Stomach (tissue), 8 donors: ENCODE measurements at regions not wholly inside any gene's neighbourhood (a gene's known extent, or its start where the extent isn't known, plus 50 kb on each side); places are given as distances from the start of the nearest gene placed in this dataset.
"Not testable (repeated sequence)": the region's sequence is repeated elsewhere in the genome, so short reads cannot be mapped to it uniquely, and the experiment has no call there.

ENCODE experiments used
- DNase-seq, 2 donors: peaks; one replicate each; pipeline versions ENCODE4 v3.0.0 to v3.0.0-alpha.2; 2013 to 2019
- H3K27ac ChIP-seq, 5 donors: fragments of 200-600 bp in 4 of 5; sonication (generic) in 4 of 5; one replicate each; pipeline ENCODE4 v1.5.1; 2013 to 2019; ENCODE audit warnings: mild to moderate bottlenecking in 1 of 5, moderate library complexity in 1 of 5
- H3K27me3 ChIP-seq, 3 donors: fragments of 200-600 bp; sonication (generic); one replicate each; pipeline ENCODE4 v1.5.1; 2017 to 2019; ENCODE audit warnings: mixed run types in 1 of 3
- H3K36me3 ChIP-seq, 4 donors: fragments of 200-600 bp; sonication (generic); 1 replicate in 3 of 4; 2 replicates in 1 of 4; pipeline ENCODE4 v1.5.1; 2016 to 2019
- H3K4me1 ChIP-seq, 4 donors: fragments of 200-600 bp; sonication (generic); one replicate each; pipeline ENCODE4 v1.5.1; 2016 to 2019
- H3K4me3 ChIP-seq, 4 donors: fragments of 200-600 bp; sonication (generic) in 3 of 4; one replicate each; pipeline ENCODE4 v1.5.1; 2016 to 2019; ENCODE audit warnings: mild to moderate bottlenecking in 1 of 4
- H3K9me3 ChIP-seq, 4 donors: fragments of 200-600 bp; sonication (generic); one replicate each; pipeline ENCODE4 v1.5.1; 2016 to 2019
- EP300 ChIP-seq: sonication (generic); formaldehyde crosslinking; IDR thresholded peaks from one replicate; pipeline ENCODE4 v1.6.1; 2017; ENCODE audit warnings: antibody characterized with exemption
- POLR2A ChIP-seq, 4 donors: fragments of 450-650 bp; IDR thresholded peaks; one replicate each; pipeline ENCODE4 v1.6.1; 2016; ENCODE audit warnings: antibody characterized with exemption in 4 of 4, control low read depth in 2 of 4, mild to moderate bottlenecking in 1 of 4, moderate library complexity in 1 of 4
- POLR2AphosphoS5 ChIP-seq, 3 donors: sonication (generic); formaldehyde crosslinking; IDR thresholded peaks; one replicate each; pipeline ENCODE4 v1.6.1; 2016; ENCODE audit warnings: antibody characterized with exemption in 3 of 3
- WGBS, 5 donors: extraction: QIAGEN DNeasy Blood & Tissue Kit in 3 of 5; methylation state at CpG; one replicate each; pipeline versions ENCODE4 v1.1.5 to v1.1.7; 2013 to 2018; 5-methylcytosine and 5-hydroxymethylcytosine counted together
- intact Hi-C: fragments of 100-400 bp; cut with DNase I; formaldehyde crosslinking; loops from one replicate; pipeline ENCODE4 v1.15.1; 2023; ENCODE audit warnings: low total_unique reads
- TF ChIP-seq, protein P1 (sequence below), 7 experiments: fragments of 450-650 bp in 4 of 7; fragments of 200-600 bp in 3 of 7; sonication (generic) in 3 of 7; IDR thresholded peaks; one replicate each; pipeline ENCODE4 v1.5.1; 2016 to 2019; ENCODE audit warnings: antibody characterized with exemption in 7 of 7, control low read depth in 2 of 7, mild to moderate bottlenecking in 1 of 7
- donor health status: healthy with polysubstance abuse.
- donor health status: Bipolar disorder and iron deficiency.
- donor health status: healthy.

DNA sequence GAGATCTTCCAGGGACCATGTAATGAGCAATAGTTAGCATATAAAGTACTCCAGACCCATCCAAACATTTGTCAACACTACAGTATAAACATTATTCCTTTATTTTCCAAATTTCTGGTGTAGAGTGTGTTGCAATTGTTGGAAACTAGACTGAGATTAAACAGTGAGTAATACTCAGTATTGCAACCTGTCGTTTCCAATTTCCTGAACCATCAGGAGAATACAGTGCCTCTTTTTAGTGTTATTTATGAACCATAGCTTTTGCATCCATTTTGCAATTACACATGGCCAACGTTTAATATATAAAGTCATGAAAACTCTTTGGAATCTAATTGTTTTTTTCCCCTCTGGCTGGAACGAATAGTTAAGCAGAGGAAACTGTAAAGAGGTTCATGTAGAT lies 58.3 kb upstream of the DHRSX start:
- no peak for DNase-seq
- H3K4me3 ChIP-seq = no peak overlapping the region
- H3K27ac ChIP-seq = no peak overlapping the region
- WGBS, 5 donors = 51 to 65% (median 62%) methylated on average over 3 of the region's 3 CpGs
- TF ChIP-seq EP300 = no peak
- TF ChIP-seq POLR2AphosphoS5 (IDR thresholded peaks at IDR 0.05) = no peak
- TF ChIP-seq, protein P1, sequence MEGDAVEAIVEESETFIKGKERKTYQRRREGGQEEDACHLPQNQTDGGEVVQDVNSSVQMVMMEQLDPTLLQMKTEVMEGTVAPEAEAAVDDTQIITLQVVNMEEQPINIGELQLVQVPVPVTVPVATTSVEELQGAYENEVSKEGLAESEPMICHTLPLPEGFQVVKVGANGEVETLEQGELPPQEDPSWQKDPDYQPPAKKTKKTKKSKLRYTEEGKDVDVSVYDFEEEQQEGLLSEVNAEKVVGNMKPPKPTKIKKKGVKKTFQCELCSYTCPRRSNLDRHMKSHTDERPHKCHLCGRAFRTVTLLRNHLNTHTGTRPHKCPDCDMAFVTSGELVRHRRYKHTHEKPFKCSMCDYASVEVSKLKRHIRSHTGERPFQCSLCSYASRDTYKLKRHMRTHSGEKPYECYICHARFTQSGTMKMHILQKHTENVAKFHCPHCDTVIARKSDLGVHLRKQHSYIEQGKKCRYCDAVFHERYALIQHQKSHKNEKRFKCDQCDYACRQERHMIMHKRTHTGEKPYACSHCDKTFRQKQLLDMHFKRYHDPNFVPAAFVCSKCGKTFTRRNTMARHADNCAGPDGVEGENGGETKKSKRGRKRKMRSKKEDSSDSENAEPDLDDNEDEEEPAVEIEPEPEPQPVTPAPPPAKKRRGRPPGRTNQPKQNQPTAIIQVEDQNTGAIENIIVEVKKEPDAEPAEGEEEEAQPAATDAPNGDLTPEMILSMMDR (IDR thresholded peaks at IDR 0.05) = no peak
- TF ChIP-seq POLR2A (IDR thresholded peaks at IDR 0.05) = no peak
- H3K4me1 ChIP-seq = no peaks in the 10 kb centered on the region
- no peaks in the 10 kb centered on the region for H3K9me3 ChIP-seq
- H3K36me3 ChIP-seq = no peaks in the 10 kb centered on the region
- intact Hi-C loops = no loop called here
- H3K27me3 ChIP-seq = peaks cover 0 to 7% (median 0%) of the 10 kb centered on the region in 3 donors

DNA sequence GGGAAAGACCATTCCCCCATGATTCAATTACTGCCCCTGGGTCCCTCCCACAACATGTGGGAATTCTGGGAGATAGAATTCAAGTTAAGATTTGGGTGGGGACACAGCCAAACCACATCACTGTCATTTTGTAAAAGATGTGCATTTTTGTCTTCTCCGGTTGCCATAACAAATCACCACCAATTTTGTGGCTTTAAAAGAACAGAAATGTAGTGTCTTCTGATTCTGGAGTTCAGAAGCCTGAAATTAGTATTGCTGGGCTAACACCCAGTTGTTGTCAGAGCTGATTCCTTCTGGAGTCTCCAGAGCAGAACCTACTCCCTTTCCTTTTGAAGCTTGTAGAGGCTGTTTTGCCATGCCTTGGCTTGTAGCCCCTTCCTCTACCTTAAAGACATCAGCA lies 54.1 kb upstream of the DHRSX start:
- H3K4me1 ChIP-seq = no peaks in the 10 kb centered on the region
- H3K27ac ChIP-seq = no peak overlapping the region
- no peaks in the 10 kb centered on the region for H3K9me3 ChIP-seq
- no peak overlapping the region for H3K4me3 ChIP-seq
- 93 to 100% (median 96%) methylated on average over 1 of the region's 1 CpG for WGBS, 5 donors
- no peaks in the 10 kb centered on the region for H3K36me3 ChIP-seq
- intact Hi-C loops = no loop called here
- peaks cover 0 to 11% (median 0%) of the 10 kb centered on the region in 3 donors for H3K27me3 ChIP-seq
- TF ChIP-seq POLR2A (IDR thresholded peaks at IDR 0.05) (no peak), POLR2AphosphoS5 (IDR thresholded peaks at IDR 0.05) (no peak), EP300 (no peak)
- TF ChIP-seq, protein P1 (IDR thresholded peaks at IDR 0.05) = no peak
- no peak for DNase-seq

DNA sequence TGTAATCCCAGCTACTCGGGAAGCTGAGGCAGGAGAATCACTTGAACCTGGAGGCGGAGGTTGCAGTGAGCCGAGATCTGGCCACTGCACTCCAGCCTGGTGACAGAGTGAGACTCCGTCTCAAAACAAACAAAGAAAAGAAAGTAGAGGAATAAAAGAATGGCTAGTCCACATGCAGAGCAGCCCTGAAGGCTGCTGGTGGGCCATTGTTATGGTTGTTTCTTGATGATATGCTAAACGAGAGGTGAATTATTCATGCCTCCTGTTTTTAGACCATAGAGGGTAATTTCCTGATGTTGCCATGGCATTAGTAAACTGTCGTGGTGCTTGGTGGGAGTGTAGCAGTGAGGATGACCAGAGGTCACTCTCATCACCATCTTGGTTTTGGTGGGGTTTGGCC lies 53.3 kb upstream of the DHRSX start:
- 73 to 83% (median 75%) methylated on average over 6 of the region's 6 CpGs for WGBS, 5 donors
- H3K27me3 ChIP-seq = peaks cover 0 to 11% (median 0%) of the 10 kb centered on the region in 3 donors
- H3K27ac ChIP-seq, intact Hi-C loops, DNase-seq, H3K4me1 ChIP-seq, H3K4me3 ChIP-seq, H3K36me3 ChIP-seq, H3K9me3 ChIP-seq: not testable (repeated sequence)

DNA sequence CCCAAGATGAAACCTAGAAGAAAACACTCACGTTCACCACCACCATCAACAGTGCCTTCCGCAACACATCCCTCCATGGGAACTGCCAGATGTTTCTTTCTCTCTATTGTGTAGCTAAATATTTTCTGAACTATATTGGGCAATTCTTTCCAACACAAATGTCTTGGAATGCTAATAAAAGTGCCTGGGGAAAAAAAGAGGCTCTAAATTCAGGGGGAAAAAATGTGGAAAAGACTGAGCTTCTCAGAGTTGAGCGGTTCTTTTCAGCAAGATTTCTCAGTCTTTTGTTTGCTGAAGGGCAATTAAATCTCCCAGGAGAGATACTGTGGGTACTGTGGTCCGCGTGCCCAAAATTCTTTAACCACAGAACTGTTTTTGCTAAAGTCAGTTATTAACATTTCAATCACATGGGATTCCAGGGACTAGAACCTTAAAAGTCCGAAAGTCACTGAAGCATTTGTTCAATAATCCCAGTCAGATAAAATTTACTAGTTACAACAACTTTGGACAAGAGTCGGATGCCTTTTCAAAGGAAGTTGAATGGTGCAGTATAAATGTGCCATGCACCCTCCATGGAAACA lies 51.9 kb upstream of the DHRSX start:
- H3K27ac ChIP-seq = no peak overlapping the region
- H3K9me3 ChIP-seq = no peaks in the 10 kb centered on the region
- DNase-seq = no peak
- no peak overlapping the region for H3K4me3 ChIP-seq
- no peak for TF ChIP-seq POLR2A (IDR thresholded peaks at IDR 0.05)
- no peak for TF ChIP-seq POLR2AphosphoS5 (IDR thresholded peaks at IDR 0.05)
- TF ChIP-seq, protein P1 (IDR thresholded peaks at IDR 0.05) = no peak
- TF ChIP-seq EP300 = no peak
- H3K4me1 ChIP-seq = no peaks in the 10 kb centered on the region
- 47 to 63% (median 54%) methylated on average over 7 of the region's 7 CpGs for WGBS, 5 donors
- intact Hi-C loops = no loop called here
- H3K36me3 ChIP-seq = no peaks in the 10 kb centered on the region
- peaks cover 0 to 11% (median 0%) of the 10 kb centered on the region in 3 donors for H3K27me3 ChIP-seq

DNA sequence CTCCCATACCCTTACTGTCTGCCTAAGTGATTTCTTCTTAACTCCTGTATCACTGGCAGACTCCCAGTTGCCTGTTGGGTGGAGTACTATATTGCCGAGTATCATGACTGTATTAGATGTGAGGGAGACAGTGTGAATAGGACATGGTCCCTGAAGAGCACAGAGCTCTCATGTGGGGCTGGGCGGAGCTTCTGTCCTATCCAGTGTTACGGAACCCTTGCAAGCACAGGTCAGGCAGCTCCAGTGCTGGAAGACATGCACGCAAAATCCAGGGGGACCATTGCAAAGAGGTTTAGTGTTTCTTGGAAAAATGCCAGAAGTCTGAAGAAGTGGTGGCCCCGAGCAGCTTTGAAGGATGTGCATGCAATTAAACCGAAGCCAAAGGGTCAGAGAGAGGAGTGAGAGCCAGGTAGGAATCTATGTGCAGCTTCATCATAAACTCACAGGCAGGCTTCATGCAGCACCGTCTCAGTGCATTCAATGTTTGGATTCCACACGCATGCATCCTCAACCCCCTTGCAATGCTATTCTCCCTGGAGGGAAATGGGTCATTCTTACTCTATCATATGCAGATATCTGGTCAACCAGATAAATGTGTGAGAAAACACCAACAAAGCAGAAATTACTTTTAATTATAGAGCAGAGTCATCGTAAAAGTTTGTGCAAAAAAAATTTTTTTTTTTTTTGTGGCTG lies 49.7 kb upstream of the DHRSX start:
- Histone ChIP-seq H3K27ac (peak overlapping the region in 1 of 5 donors; percentile 38), H3K9me3 (no peaks in the 10 kb centered on the region), H3K27me3 (peaks cover 0 to 6% (median 0%) of the 10 kb centered on the region in 3 donors), H3K4me1 (no peaks in the 10 kb centered on the region), H3K4me3 (no peak overlapping the region), H3K36me3 (no peaks in the 10 kb centered on the region)
- no peak for DNase-seq
- TF ChIP-seq EP300 = no peak
- TF ChIP-seq, protein P1 (IDR thresholded peaks at IDR 0.05) = no peak
- no peak for TF ChIP-seq POLR2AphosphoS5 (IDR thresholded peaks at IDR 0.05)
- TF ChIP-seq POLR2A (IDR thresholded peaks at IDR 0.05) = no peak
- intact Hi-C loops = no loop called here
- 45 to 64% (median 58%) methylated on average over 8 to 9 of the region's 9 CpGs for WGBS, 5 donors
